Central memory CD8-positive, alpha-beta T cell (primary cell): ENCODE measurements at regions not wholly inside any gene's neighbourhood (a gene's known extent, or its start where the extent isn't known, plus 50 kb on each side); places are given as distances from the start of the nearest gene placed in this dataset.

Source experiments
- ATAC-seq: fragments of 150-1000 bp; cut with Tn5 transposase; replicated peaks from 2 replicates; pipeline ENCODE4 v1.10.0; 2022; ENCODE audit warnings: mild to moderate bottlenecking, moderate FRiP score, moderate number of reproducible peaks; ENCODE audit not compliant: poor library complexity, severe bottlenecking; ENCODE audit errors: extremely low read depth
- DNase-seq, 2 donors: peaks; one replicate each; pipeline ENCODE4 v3.0.0; 2021; ENCODE audit warnings: low spot score in 2 of 2
- H3K27ac Mint-ChIP-seq: one replicate; pipeline ENCODE4 v1.8.0; 2022; ENCODE audit warnings: low read depth, mild to moderate bottlenecking, moderate library complexity, mixed read lengths
- H3K27me3 Mint-ChIP-seq: one replicate; pipeline ENCODE4 v1.8.0; 2022; ENCODE audit warnings: mixed read lengths
- H3K36me3 Mint-ChIP-seq: one replicate; pipeline ENCODE4 v1.8.0; 2022; ENCODE audit warnings: mild to moderate bottlenecking, moderate library complexity, mixed read lengths; ENCODE audit not compliant: insufficient read depth
- H3K4me1 Mint-ChIP-seq: one replicate; pipeline ENCODE4 v1.8.0; 2022; ENCODE audit warnings: mixed read lengths
- H3K4me3 Mint-ChIP-seq: one replicate; pipeline ENCODE4 v1.8.0; 2022; ENCODE audit warnings: mild to moderate bottlenecking, moderate library complexity, mixed read lengths
- H3K9me3 Mint-ChIP-seq: one replicate; pipeline ENCODE4 v1.8.0; 2022; ENCODE audit warnings: mixed read lengths

- no peaks in the 10 kb centered on the region for H3K9me3 Mint-ChIP-seq
- DNase-seq (no peak), ATAC-seq (no peak)
- peaks cover 46% of the 10 kb centered on the region for H3K27me3 Mint-ChIP-seq
- no peak overlapping the region for H3K27ac Mint-ChIP-seq
- H3K4me3 Mint-ChIP-seq: no peak overlapping the region
- no peaks in the 10 kb centered on the region for H3K4me1 Mint-ChIP-seq
- H3K36me3 Mint-ChIP-seq: no peaks in the 10 kb centered on the region
These were observed 60.5 kb downstream of the NR2F2 start for GRCh38 chr15:96390986-96391385.

DNA sequence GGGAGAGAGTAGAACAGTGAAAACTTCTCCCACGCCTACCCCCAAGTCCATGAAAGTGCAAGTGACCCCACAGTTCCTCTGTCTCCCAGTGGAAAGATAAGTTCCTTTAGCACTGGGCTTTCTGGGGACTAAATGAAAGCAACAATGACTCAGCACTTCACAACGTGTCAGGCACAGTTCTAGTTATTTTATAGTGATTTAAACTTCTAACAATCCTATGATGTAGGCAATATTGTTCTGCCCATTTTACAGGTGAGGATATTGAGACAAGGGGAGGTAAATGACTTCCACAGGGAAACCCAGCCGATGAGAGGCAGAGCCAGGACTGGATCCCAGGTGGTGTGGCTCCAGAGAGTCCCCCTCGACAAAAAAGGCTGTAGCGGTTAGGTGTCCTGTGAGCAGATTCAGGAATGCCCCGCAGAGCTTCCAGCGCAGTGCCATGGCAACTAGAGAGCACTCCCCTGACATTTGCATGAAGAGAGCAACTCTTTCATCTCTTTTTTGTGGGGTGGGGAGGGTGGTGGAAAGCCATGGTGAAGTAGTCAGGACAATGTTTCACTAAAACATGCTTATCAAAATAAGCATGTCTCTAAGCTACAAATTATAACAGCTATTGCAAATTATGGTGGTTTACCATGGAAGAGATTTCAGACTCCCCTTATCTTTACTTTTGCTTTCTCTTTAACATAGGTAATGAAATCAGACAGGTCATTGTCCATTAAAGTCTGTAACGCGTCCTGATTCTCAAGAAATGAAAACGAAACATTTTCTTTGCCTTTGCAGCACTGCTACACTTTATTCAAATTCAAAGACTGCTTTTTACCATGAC is 62.1 kb downstream of the NR2F2 start:
- DNase-seq: no peak
- Mint-ChIP-seq H3K9me3 (no peaks in the 10 kb centered on the region), H3K36me3 (no peaks in the 10 kb centered on the region), H3K4me3 (no peak overlapping the region), H3K27ac (no peak overlapping the region), H3K4me1 (no peaks in the 10 kb centered on the region), H3K27me3 (peaks cover 58% of the 10 kb centered on the region)
- no peak for ATAC-seq

DNA sequence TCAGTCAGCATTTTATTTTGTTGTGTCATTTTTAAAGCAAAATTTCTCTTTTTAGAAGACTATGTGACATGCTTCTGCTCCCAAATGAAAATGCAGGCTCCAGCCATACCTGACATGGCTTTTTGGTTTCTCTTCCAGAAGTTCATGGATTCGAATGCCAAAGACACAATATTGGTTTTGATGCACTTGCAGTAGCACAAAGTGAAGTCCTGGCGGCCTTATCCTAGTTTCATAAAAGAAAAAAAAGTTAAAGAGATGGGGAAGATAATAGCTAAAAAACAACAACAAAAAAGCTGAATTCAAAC is 62.7 kb downstream of the NR2F2 start:
- H3K27me3 Mint-ChIP-seq: peaks cover 60% of the 10 kb centered on the region
- no peak overlapping the region for H3K4me3 Mint-ChIP-seq
- no peaks in the 10 kb centered on the region for H3K4me1 Mint-ChIP-seq
- H3K36me3 Mint-ChIP-seq: no peaks in the 10 kb centered on the region
- ATAC-seq (no peak), DNase-seq (no peak)
- H3K9me3 Mint-ChIP-seq: no peaks in the 10 kb centered on the region
- no peak overlapping the region for H3K27ac Mint-ChIP-seq

- no peak for DNase-seq
- no peak for ATAC-seq
- Mint-ChIP-seq H3K27me3 (peaks cover 65% of the 10 kb centered on the region), H3K4me1 (no peaks in the 10 kb centered on the region), H3K36me3 (no peaks in the 10 kb centered on the region), H3K4me3 (no peak overlapping the region), H3K9me3 (no peaks in the 10 kb centered on the region), H3K27ac (no peak overlapping the region)
These were observed 65.2 kb downstream of the NR2F2 start for GRCh38 chr15:96395687-96396086.

DNA sequence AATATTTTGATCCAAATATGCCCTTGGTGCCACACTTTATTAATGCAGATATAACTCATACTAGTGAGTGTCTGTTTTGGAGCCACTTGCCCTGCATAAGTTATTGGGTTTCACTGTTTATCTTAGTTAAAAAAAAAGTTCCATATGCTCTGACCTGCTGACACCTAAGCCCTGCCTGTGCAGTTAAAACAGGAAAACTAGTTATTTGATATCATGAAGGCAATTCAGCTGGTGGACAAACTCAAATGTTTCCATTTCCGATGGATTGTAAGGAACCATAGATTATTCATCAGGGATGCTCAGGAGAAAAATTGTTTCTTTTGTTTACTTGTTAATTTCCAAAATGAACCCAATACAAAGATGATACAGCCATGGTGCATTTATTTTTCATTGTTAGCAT is 68.3 kb downstream of the NR2F2 start:
- DNase-seq: no peak
- H3K27ac Mint-ChIP-seq: no peak overlapping the region
- H3K4me1 Mint-ChIP-seq: no peaks in the 10 kb centered on the region

GRCh38 chr15:96402403-96402802 is 71.9 kb downstream of the NR2F2 start:
- ATAC-seq (no peak), DNase-seq (no peak)
- Mint-ChIP-seq H3K4me1 (no peaks in the 10 kb centered on the region), H3K36me3 (no peaks in the 10 kb centered on the region), H3K27me3 (peaks cover 42% of the 10 kb centered on the region), H3K4me3 (no peak overlapping the region), H3K27ac (no peak overlapping the region), H3K9me3 (no peaks in the 10 kb centered on the region)

More for the DNA sequence above, 68.3 kb downstream of the NR2F2 start:
- H3K27me3 Mint-ChIP-seq: peaks cover 47% of the 10 kb centered on the region
- no peak for ATAC-seq
- H3K36me3 Mint-ChIP-seq: no peaks in the 10 kb centered on the region
- no peak overlapping the region for H3K4me3 Mint-ChIP-seq
- no peaks in the 10 kb centered on the region for H3K9me3 Mint-ChIP-seq

- peaks cover 48% of the 10 kb centered on the region for H3K27me3 Mint-ChIP-seq
- H3K9me3 Mint-ChIP-seq: no peaks in the 10 kb centered on the region
- DNase-seq (no peak), ATAC-seq (no peak)
- no peak overlapping the region for H3K27ac Mint-ChIP-seq
- H3K4me3 Mint-ChIP-seq: no peak overlapping the region
- no peaks in the 10 kb centered on the region for H3K4me1 Mint-ChIP-seq
- no peaks in the 10 kb centered on the region for H3K36me3 Mint-ChIP-seq
These were observed 72.6 kb downstream of the NR2F2 start for GRCh38 chr15:96403071-96403470.

DNA sequence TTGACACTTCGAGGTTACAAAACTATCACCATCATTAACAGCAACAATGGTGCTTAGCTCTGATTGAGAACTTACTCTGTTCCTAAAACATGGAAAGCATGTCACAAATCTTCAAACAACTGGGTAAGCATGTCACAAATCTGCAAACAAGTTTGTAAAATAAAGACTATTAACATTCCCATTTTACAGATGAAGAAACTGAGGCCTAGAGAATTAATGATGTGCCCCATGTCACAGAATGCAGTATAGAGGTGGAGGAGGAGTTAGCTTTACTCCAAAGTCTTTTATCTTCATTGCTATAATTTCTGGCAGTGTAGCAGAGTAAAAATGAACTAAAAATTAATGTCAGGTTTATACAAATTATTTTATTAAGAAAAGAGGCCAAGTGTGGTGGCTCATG is 73.4 kb downstream of the NR2F2 start:
- no peaks in the 10 kb centered on the region for H3K9me3 Mint-ChIP-seq

DNA sequence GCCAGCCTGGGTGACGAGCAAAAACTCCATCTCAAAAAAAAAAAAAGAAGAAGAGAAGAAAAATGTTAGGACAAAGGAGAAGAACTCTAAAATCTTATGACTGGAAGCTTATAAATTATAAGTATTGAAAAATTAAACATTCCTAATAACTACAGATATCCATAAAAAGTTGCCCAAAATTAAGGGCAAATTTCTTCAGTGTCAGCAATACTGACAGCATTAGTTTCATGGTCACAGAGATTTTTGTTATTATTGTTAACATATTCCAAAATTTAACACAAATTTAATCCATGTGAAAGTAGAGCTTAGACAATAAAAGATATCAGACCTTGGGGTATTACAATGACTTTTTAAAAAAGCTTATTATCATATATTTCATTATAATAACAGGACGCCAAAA is 74.1 kb downstream of the NR2F2 start:
- Mint-ChIP-seq H3K27ac (no peak overlapping the region), H3K4me3 (no peak overlapping the region), H3K27me3 (peaks cover 51% of the 10 kb centered on the region), H3K4me1 (no peaks in the 10 kb centered on the region), H3K9me3 (no peaks in the 10 kb centered on the region), H3K36me3 (no peaks in the 10 kb centered on the region)
- no peak for ATAC-seq
- no peak for DNase-seq

More for the DNA sequence above, 73.4 kb downstream of the NR2F2 start:
- no peak for ATAC-seq
- Mint-ChIP-seq H3K27ac (no peak overlapping the region), H3K4me1 (no peaks in the 10 kb centered on the region), H3K27me3 (peaks cover 48% of the 10 kb centered on the region), H3K4me3 (no peak overlapping the region), H3K36me3 (no peaks in the 10 kb centered on the region)
- DNase-seq: no peak

GRCh38 chr15:96406291-96406690 is 75.8 kb downstream of the NR2F2 start:
- H3K27ac Mint-ChIP-seq: no peak overlapping the region
- peaks cover 68% of the 10 kb centered on the region for H3K27me3 Mint-ChIP-seq
- H3K4me3 Mint-ChIP-seq: no peak overlapping the region
- no peak for DNase-seq
- no peaks in the 10 kb centered on the region for H3K4me1 Mint-ChIP-seq
- no peaks in the 10 kb centered on the region for H3K36me3 Mint-ChIP-seq
- ATAC-seq: no peak
- no peaks in the 10 kb centered on the region for H3K9me3 Mint-ChIP-seq

DNA sequence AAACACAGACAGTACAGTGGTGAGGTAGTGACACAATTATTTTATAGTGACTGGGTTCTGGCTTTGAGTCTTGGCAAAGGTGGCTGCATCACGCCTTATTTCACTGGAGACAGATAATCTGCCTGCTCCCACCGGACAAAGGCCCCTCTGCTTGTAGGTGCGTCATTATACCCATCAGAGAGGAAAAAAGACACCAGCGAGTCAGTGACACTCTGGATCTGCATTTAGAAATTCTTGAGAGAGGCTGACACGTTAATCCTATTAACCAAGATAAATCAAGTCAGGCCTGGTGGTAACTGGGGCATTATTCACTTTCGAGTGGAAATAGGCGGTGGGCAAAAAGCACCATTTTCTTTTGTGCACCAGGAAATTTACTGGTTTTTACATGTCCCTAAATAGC is 76.2 kb downstream of the NR2F2 start:
- DNase-seq (no peak), ATAC-seq (no peak)
- H3K4me3 Mint-ChIP-seq: no peak overlapping the region
- peaks cover 72% of the 10 kb centered on the region for H3K27me3 Mint-ChIP-seq
- no peaks in the 10 kb centered on the region for H3K4me1 Mint-ChIP-seq
- H3K27ac Mint-ChIP-seq: no peak overlapping the region
- no peaks in the 10 kb centered on the region for H3K9me3 Mint-ChIP-seq
- H3K36me3 Mint-ChIP-seq: no peaks in the 10 kb centered on the region

- H3K27ac Mint-ChIP-seq: no peak overlapping the region
- no peaks in the 10 kb centered on the region for H3K36me3 Mint-ChIP-seq
- H3K27me3 Mint-ChIP-seq: peaks cover 80% of the 10 kb centered on the region
- H3K9me3 Mint-ChIP-seq: no peaks in the 10 kb centered on the region
- H3K4me1 Mint-ChIP-seq: no peaks in the 10 kb centered on the region
- ATAC-seq (no peak), DNase-seq (no peak)
- H3K4me3 Mint-ChIP-seq: no peak overlapping the region
These were observed 77.0 kb downstream of the NR2F2 start for GRCh38 chr15:96407482-96407881.

DNA sequence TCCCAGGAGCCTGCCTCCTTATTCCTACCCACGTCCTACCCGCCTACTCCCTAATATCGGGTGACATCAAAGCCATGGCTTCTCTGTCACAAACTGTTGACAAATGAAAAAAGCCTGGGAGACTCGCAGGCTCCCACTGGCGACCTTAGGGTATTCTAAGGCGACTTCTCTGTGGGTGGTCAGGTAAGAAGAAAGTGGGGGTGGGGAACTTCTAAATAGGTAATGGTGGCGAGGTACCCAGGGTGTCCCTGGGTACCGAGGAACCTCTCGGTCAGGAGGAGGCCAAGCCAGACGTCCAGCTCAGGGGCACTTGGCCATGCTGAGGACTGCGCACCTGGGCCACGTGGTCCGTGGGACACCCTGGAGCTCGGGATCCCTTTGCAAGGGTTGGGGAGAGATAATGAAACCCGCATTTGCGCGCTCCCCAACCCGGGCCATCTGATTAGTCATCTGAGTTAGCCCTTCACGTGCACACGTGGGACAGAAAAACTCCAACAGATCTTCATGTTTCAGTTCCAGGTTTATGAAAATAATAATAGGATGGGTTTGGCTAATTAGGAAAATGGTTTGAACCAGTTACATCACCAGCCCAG is 78.2 kb downstream of the NR2F2 start:
- Mint-ChIP-seq H3K9me3 (no peaks in the 10 kb centered on the region), H3K36me3 (no peaks in the 10 kb centered on the region), H3K4me1 (no peaks in the 10 kb centered on the region), H3K4me3 (no peak overlapping the region), H3K27ac (no peak overlapping the region), H3K27me3 (peaks cover 92% of the 10 kb centered on the region)
- ATAC-seq: no peak
- no peak for DNase-seq
